HCT116 (cell line): ENCODE measurements at regions not wholly inside any gene's neighbourhood (a gene's known extent, or its start where the extent isn't known, plus 50 kb on each side); places are given as distances from the start of the nearest gene placed in this dataset.

Source experiments
- CBX3 ChIP-seq: IDR thresholded peaks from 2 replicates; pipeline ENCODE4 v1.6.1; 2012; ENCODE audit warnings: low read depth
- EGR1 ChIP-seq: IDR thresholded peaks from 2 replicates; pipeline ENCODE4 v1.6.1; 2012; ENCODE audit warnings: low read depth
- EZH2 ChIP-seq: fragments of 200-600 bp; sonication (generic); IDR thresholded peaks from 2 replicates; pipeline ENCODE4 v1.6.1; 2017; ENCODE audit warnings: antibody characterized with exemption, mixed run types
- EZH2phosphoT487 ChIP-seq: fragments of 200-600 bp; IDR thresholded peaks from 2 replicates; pipeline ENCODE4 v1.6.1; 2018; ENCODE audit warnings: antibody characterized with exemption, borderline replicate concordance
- POLR2A ChIP-seq: IDR thresholded peaks from 2 replicates; pipeline ENCODE4 v1.7.0; 2011; ENCODE audit warnings: borderline replicate concordance; ENCODE audit not compliant: insufficient read depth, insufficient read length; ENCODE audit errors: extremely low read depth
- POLR2AphosphoS5 ChIP-seq: IDR thresholded peaks from 2 replicates; pipeline ENCODE4 v1.6.1; 2011; ENCODE audit warnings: mild to moderate bottlenecking, low read depth, low read length, moderate library complexity
- SP1 ChIP-seq: IDR thresholded peaks from 2 replicates; pipeline ENCODE4 v1.6.1; 2012; ENCODE audit warnings: low read depth
- SRF ChIP-seq: IDR thresholded peaks from 2 replicates; pipeline ENCODE4 v1.6.1; 2012; ENCODE audit warnings: low read depth
- ZNF274 ChIP-seq: fragments of 200-500 bp; sonication (Bioruptor generic); IDR thresholded peaks from 2 replicates; pipeline ENCODE4 v1.6.1; 2014; ENCODE audit warnings: mild to moderate bottlenecking, low read depth, low read length, inconsistent platforms
- TF ChIP-seq, protein P1 (sequence below), 3 experiments: fragments of 200-600 bp in 1 of 3; sonication (generic) in 1 of 3; IDR thresholded peaks in 2 of 3; conservative IDR thresholded peaks in 1 of 3; 2 replicates each; pipeline ENCODE4 v1.5.1; 2012 to 2017; ENCODE audit warnings: low read depth in 2 of 3, low read length in 2 of 3, antibody characterized with exemption in 1 of 3, borderline replicate concordance in 1 of 3, control low read depth in 1 of 3, mild to moderate bottlenecking in 1 of 3, mixed read lengths in 1 of 3, mixed run types in 1 of 3, moderate library complexity in 1 of 3; ENCODE audit not compliant: insufficient read depth in 1 of 3
- TF ChIP-seq, protein P2 (sequence below): IDR thresholded peaks from 2 replicates; pipeline ENCODE4 v1.6.1; 2011; ENCODE audit warnings: mild to moderate bottlenecking, low read length, moderate library complexity; ENCODE audit not compliant: insufficient replicate concordance; ENCODE audit errors: extremely low read depth

DNA sequence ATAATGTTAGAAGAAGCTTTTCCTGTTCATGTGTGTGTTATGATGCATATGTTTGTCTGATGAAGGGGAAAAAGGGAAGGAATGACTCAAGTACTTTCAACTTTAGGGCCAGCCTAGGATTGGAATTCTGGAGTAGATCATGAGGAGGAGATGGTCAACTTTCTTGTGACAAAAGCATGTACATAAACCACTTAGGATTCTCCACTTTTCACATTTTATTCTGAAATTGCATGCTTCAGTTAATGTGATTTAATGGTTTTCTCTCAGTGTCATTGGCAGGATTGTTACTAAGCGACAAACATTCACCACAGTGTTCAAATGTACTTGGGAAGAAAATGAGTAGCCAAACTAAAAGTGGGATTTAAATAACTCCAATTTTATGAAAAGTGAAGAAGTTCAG is 80.1 kb downstream of the UTRN start:
- no peak for TF ChIP-seq POLR2A
- no peak for TF ChIP-seq EZH2
- TF ChIP-seq, protein P1, sequence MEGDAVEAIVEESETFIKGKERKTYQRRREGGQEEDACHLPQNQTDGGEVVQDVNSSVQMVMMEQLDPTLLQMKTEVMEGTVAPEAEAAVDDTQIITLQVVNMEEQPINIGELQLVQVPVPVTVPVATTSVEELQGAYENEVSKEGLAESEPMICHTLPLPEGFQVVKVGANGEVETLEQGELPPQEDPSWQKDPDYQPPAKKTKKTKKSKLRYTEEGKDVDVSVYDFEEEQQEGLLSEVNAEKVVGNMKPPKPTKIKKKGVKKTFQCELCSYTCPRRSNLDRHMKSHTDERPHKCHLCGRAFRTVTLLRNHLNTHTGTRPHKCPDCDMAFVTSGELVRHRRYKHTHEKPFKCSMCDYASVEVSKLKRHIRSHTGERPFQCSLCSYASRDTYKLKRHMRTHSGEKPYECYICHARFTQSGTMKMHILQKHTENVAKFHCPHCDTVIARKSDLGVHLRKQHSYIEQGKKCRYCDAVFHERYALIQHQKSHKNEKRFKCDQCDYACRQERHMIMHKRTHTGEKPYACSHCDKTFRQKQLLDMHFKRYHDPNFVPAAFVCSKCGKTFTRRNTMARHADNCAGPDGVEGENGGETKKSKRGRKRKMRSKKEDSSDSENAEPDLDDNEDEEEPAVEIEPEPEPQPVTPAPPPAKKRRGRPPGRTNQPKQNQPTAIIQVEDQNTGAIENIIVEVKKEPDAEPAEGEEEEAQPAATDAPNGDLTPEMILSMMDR (IDR thresholded peaks at IDR 0.05 in 2 of 3, conservative IDR thresholded peaks at IDR 0.05 in 1 of 3; ENCODE audit: borderline replicate concordance in 1 of 3, insufficient read depth in 1 of 3, low read depth in 2 of 3, low read length in 2 of 3) = no peak
- TF ChIP-seq SRF = no peak
- no peak for TF ChIP-seq POLR2AphosphoS5
- TF ChIP-seq CBX3 = no peak
- TF ChIP-seq EGR1 = no peak
- TF ChIP-seq ZNF274 = no peak
- no peak for TF ChIP-seq SP1
- TF ChIP-seq, protein P2, sequence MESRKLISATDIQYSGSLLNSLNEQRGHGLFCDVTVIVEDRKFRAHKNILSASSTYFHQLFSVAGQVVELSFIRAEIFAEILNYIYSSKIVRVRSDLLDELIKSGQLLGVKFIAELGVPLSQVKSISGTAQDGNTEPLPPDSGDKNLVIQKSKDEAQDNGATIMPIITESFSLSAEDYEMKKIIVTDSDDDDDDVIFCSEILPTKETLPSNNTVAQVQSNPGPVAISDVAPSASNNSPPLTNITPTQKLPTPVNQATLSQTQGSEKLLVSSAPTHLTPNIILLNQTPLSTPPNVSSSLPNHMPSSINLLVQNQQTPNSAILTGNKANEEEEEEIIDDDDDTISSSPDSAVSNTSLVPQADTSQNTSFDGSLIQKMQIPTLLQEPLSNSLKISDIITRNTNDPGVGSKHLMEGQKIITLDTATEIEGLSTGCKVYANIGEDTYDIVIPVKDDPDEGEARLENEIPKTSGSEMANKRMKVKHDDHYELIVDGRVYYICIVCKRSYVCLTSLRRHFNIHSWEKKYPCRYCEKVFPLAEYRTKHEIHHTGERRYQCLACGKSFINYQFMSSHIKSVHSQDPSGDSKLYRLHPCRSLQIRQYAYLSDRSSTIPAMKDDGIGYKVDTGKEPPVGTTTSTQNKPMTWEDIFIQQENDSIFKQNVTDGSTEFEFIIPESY = no peak
- TF ChIP-seq EZH2phosphoT487 = no peak
